ENCODE measurements at regions not wholly inside any gene's neighbourhood (a gene's known extent, or its start where the extent isn't known, plus 50 kb on each side); places are given as distances from the start of the nearest gene placed in this dataset.
A peak's percentile ranks its signal among the peaks of the same experiment; 100 is the strongest.
"Not testable (repeated sequence)": the region's sequence is repeated elsewhere in the genome, so short reads cannot be mapped to it uniquely, and the experiment has no call there.

DNA sequence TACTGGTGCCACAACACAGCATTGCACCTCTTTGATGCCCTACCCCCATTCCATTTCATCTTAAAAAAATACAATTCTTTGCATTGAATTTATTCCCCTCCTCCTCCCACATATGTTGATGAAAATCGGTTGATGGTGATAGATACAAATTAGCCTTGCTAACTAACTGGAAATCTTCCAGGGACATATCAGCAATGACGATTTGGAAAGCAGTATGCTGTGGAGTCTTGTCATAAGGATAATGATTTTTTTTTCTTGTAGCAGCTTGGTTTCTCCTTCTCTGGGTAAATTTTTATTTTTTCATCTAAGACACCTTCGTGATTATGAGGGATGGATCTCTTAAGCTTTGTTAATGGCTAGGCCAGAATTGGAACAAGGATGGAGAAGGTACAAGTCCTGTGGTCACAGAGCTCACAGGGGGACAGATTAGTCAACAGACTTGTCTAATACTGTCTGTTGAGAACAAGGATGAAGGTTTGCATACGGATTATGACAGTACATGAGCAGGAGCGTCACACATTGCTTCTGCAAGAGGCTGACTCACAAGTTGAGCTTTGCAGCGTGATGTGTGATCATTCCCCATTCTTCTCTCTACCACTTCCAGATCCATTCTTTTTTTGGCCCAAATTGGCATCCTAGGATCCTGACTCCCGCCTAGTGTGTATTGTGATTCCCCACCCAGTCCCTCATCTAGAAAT is 233.1 kb upstream of the FERMT1 start:
- no peaks in the 10 kb centered on the region for H3K9me3 ChIP-seq (ENCODE audit: control insufficient read depth, low read length)
- H3K27ac ChIP-seq (ENCODE audit: low read length): no peak overlapping the region
- no peak overlapping the region for H3K4me3 ChIP-seq (ENCODE audit: low read length)
- intact Hi-C loops (cut with DNase I): no loop called here
- ATAC-seq (no peak), DNase-seq (no peak)
- no peaks in the 10 kb centered on the region for H3K27me3 ChIP-seq (ENCODE audit: control insufficient read depth, insufficient read depth)
- WGBS: 81% methylated on average over 7 of the region's 7 CpGs
- no peaks in the 10 kb centered on the region for H3K4me1 ChIP-seq (ENCODE audit: control insufficient read depth, insufficient read depth, low read length)

DNA sequence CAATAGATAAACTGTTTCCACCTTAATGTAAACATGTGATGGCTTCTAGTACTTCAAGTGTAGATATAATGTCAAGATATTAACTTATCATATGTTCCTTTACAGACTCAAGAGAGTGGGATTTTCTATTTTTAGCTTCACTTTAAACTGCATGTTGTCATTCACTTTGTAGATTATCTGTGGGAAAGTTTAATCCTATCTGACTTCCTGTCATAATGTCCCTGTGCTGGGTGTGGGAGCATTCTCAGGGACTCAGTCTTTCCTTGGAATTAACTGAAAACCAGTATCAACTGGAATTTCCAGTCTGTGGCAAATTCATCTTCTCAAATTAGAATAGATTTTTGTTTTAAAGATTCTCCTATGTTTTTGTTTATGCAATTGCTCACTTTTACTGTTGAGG is 226.1 kb upstream of the FERMT1 start:
- ATAC-seq: peak in 1 of 2 donors; percentile 45
- H3K27ac ChIP-seq (ENCODE audit: low read length): no peak overlapping the region
- no peaks in the 10 kb centered on the region for H3K27me3 ChIP-seq (ENCODE audit: control insufficient read depth, insufficient read depth)
- intact Hi-C loops (cut with DNase I): no loop called here
- H3K9me3 ChIP-seq (ENCODE audit: control insufficient read depth, low read length): no peaks in the 10 kb centered on the region
- H3K4me3 ChIP-seq (ENCODE audit: low read length): no peak overlapping the region
- no peaks in the 10 kb centered on the region for H3K4me1 ChIP-seq (ENCODE audit: control insufficient read depth, insufficient read depth, low read length)
- no peak for DNase-seq

DNA sequence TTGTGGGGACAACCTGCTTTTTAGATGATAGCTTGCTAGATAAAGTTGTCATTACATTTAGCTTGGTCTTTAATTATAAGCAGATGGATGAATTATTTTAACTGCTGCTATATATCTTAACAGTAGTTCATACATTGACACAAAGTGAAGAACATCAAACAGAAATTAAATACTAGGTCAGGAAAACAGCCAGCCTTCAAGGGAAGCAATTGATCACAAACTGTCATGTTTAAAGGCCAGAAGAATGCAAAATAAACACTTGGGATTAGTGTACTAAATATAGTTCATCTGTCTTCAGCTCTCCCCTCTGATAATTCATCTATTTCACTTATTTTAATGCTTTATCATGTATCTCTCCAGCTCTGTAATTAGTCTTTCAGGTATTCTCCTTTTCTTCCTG is 225.1 kb upstream of the FERMT1 start:
- H3K27me3 ChIP-seq (ENCODE audit: control insufficient read depth, insufficient read depth): no peaks in the 10 kb centered on the region
- ATAC-seq (no peak), DNase-seq (no peak)
- no peaks in the 10 kb centered on the region for H3K4me1 ChIP-seq (ENCODE audit: control insufficient read depth, insufficient read depth, low read length)
- H3K27ac ChIP-seq (ENCODE audit: low read length): no peak overlapping the region
- no peak overlapping the region for H3K4me3 ChIP-seq (ENCODE audit: low read length)
- no peaks in the 10 kb centered on the region for H3K9me3 ChIP-seq (ENCODE audit: control insufficient read depth, low read length)
- intact Hi-C loops (cut with DNase I): no loop called here

DNA sequence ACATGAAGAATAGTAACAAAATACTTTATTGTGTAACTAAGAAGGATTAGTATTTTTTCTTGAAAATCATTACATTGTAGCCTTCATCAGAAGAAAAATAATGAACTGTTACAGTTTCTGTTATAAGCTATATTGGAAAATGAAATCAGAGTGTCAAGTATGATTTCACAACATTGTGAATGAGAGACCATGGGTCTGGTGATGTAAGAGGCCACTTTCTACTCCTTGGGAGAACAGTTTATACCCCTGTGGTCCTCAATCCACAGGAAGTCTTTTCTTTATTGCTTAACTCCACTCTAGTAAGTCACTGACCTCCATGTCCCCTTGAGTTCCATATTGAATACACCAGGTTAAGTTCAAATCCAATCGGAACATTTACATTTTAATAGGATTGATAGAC is 218.7 kb upstream of the FERMT1 start:
- H3K9me3 ChIP-seq (ENCODE audit: control insufficient read depth, low read length): no peaks in the 10 kb centered on the region
- H3K4me1 ChIP-seq (ENCODE audit: control insufficient read depth, insufficient read depth, low read length): no peaks in the 10 kb centered on the region
- ATAC-seq (no peak), DNase-seq (no peak)
- H3K27ac ChIP-seq (ENCODE audit: low read length): no peak overlapping the region
- no peak overlapping the region for H3K4me3 ChIP-seq (ENCODE audit: low read length)
- H3K27me3 ChIP-seq (ENCODE audit: control insufficient read depth, insufficient read depth): no peaks in the 10 kb centered on the region
- WGBS: 99% methylated on average over 1 of the region's 1 CpG
- intact Hi-C loops (cut with DNase I): no loop called here

DNA sequence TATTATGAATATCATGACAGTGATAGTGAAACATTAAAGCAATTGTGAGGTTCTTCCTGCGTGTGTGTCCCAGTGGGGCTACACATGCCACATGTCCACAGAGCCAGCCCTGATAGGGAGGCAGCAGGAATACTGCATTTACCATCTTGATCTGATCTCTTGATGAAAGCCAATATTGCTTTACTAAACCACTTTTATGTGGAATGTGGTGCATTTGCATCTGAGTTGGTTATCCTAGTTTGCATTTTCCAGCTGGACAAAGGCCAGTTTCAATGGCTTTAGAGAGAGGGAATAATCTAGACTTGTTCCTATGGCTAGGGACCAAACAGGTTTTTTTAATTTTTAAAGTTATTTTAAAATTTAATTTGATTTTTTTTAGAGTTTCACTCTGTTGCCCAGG is 216.3 kb upstream of the FERMT1 start:
- Histone ChIP-seq H3K4me3 (ENCODE audit: low read length) (no peak overlapping the region), H3K27ac (ENCODE audit: low read length) (no peak overlapping the region), H3K27me3 (ENCODE audit: control insufficient read depth, insufficient read depth) (no peaks in the 10 kb centered on the region), H3K9me3 (ENCODE audit: control insufficient read depth, low read length) (no peaks in the 10 kb centered on the region), H3K4me1 (ENCODE audit: control insufficient read depth, insufficient read depth, low read length) (no peaks in the 10 kb centered on the region)
- WGBS: 84% methylated on average over 1 of the region's 1 CpG
- intact Hi-C loops (cut with DNase I): no loop called here
- ATAC-seq (no peak), DNase-seq (no peak)

DNA sequence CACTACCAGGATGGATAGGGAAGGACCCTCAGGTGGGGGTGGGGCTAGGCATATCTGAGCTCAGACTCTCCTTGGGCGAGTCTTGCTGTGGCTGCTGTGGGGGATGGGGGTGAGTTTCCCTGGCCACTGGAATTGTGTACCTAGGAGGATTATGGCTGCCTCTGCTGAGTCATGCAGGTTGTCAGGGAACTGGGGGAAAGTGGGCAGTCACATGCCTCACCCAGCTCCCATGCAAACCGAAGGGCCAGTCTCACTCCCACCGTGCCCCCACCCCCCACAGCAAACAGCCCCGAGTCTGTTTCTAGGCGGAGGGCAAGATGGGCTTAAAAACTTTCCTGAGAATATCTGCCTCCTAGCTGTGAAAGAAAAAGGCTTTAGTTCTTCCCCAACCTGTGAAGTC is 210.3 kb upstream of the FERMT1 start:
- Histone ChIP-seq H3K4me3 (ENCODE audit: low read length) (no peak overlapping the region), H3K27me3 (ENCODE audit: control insufficient read depth, insufficient read depth) (no peaks in the 10 kb centered on the region), H3K27ac (ENCODE audit: low read length) (no peak overlapping the region), H3K4me1 (ENCODE audit: control insufficient read depth, insufficient read depth, low read length) (no peaks in the 10 kb centered on the region), H3K9me3 (ENCODE audit: control insufficient read depth, low read length) (no peaks in the 10 kb centered on the region)
- DNase-seq (no peak), ATAC-seq (no peak)
- intact Hi-C loops (cut with DNase I): no loop called here
- WGBS: 87% methylated on average over 5 of the region's 5 CpGs

DNA sequence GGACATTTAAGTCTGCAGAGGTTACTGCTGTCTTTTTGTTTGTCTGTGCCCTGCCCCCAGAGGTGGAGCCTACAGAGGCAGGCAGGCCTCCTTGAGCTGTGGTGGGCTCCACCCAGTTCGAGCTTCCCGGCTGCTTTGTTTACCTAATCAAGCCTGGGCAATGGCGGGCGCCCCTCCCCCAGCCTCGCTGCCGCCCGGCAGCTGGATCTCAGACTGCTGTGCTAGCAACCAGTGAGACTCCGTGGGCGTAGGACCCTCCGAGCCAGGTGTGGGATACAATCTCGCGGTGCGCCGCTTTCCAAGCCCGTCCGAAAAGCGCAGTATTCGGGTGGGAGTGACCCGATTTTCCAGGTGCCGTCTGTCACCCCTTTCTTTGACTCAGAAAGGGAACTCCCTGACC is 198.4 kb upstream of the FERMT1 start:
- H3K9me3 ChIP-seq (ENCODE audit: control insufficient read depth, low read length); intact Hi-C loops (cut with DNase I); H3K4me1 ChIP-seq (ENCODE audit: control insufficient read depth, insufficient read depth, low read length); ATAC-seq; H3K4me3 ChIP-seq (ENCODE audit: low read length); H3K27ac ChIP-seq (ENCODE audit: low read length); H3K27me3 ChIP-seq (ENCODE audit: control insufficient read depth, insufficient read depth): not testable (repeated sequence)
- WGBS: 70% methylated on average over 9 of the region's 20 CpGs
- DNase-seq: peak in 1 of 3 donors; percentile 11

DNA sequence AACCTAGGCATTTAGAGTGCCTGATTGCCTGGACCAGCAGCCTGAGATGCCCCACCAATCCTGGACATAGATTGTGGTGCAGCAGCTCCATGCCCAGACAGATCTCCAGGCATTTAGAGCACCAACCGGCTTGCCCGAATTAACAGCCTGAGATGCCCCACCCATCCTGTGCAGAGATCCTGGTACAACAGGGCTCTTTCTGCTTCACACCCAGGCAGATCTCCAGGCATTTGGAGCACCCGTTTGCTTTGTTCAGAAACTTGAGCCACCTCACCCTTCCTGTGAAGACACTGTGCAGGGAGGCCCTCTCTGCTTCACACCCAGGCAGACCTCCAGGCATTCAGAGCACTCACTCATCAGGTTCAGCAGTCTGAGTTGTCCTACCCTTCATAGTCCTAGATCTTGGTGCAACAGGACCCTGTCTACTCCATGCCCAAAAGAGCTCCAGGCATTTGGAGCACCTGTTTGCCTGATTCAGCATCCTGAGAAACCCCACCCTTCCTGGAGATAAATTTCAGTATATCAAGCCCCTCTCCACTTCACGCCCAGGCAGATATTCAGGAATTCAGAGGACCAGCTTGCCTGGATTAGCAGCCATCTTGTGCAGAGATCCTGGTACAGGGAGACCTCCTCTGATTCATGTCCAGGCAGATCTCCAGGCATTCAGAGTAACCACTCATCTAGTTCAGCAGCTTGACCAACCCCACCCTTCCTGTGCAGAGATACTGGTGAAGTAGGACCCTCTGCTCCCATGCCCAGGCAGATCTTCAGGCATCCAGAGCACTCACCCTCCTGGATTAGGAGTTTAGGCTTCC is 189.2 kb upstream of the FERMT1 start:
- 88% methylated on average over 4 of the region's 4 CpGs for WGBS

DNA sequence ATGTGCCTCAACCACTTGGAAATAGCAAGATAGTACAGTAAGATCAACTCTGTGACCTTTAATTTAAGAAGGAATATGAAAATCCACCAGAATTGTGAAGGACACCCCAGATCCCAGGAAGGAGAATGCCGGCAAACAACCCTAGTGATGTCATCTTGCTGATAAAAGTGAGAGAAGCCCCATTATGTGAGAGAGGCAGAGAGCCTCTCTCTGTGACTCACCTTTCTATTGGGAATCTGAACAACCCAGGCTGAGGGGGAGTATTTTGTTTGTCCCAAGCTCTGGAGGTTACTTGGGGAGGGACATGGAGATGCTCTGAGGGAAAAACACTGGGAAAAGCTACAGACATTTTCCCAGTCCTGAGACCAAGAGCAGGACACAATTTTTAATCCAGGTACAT is 188.3 kb upstream of the FERMT1 start:
- 53% methylated on average over 1 of the region's 1 CpG for WGBS
- intact Hi-C loops (cut with DNase I): no loop called here
- no peaks in the 10 kb centered on the region for H3K9me3 ChIP-seq (ENCODE audit: control insufficient read depth, low read length)
- no peak overlapping the region for H3K4me3 ChIP-seq (ENCODE audit: low read length)
- H3K4me1 ChIP-seq (ENCODE audit: control insufficient read depth, insufficient read depth, low read length): no peaks in the 10 kb centered on the region
- H3K27me3 ChIP-seq (ENCODE audit: control insufficient read depth, insufficient read depth): no peaks in the 10 kb centered on the region
- DNase-seq: no peak
- H3K27ac ChIP-seq (ENCODE audit: low read length): no peak overlapping the region
- ATAC-seq: no peak

More for the DNA sequence above, 189.2 kb upstream of the FERMT1 start:
- no peak overlapping the region for H3K27ac ChIP-seq (ENCODE audit: low read length)
- no peaks in the 10 kb centered on the region for H3K4me1 ChIP-seq (ENCODE audit: control insufficient read depth, insufficient read depth, low read length)
- H3K4me3 ChIP-seq (ENCODE audit: low read length): no peak overlapping the region
- intact Hi-C loops (cut with DNase I): no loop called here
- ATAC-seq (no peak), DNase-seq (no peak)
- H3K27me3 ChIP-seq (ENCODE audit: control insufficient read depth, insufficient read depth): no peaks in the 10 kb centered on the region
- H3K9me3 ChIP-seq (ENCODE audit: control insufficient read depth, low read length): no peaks in the 10 kb centered on the region

DNA sequence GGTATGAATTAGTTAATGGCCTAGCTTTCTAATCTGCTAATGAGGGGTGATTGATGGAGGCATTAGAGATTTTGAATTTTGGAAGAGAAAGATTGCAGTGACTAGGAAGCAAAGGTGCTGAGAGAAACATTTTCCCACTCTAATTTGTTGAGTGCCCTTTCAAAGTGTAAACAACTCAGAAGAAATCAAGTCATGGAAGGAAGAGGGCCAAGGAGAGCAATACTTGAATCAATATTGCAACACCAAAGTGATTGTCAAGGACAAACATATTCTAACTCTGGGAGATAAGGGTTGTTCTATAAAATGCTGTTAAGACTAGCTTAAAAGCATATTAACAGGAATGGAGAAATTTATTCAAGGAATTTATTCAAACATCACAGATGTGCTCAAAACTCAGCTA is 182.7 kb upstream of the FERMT1 start:
- H3K4me3 ChIP-seq (ENCODE audit: low read length): no peak overlapping the region
- no peak overlapping the region for H3K27ac ChIP-seq (ENCODE audit: low read length)
- H3K27me3 ChIP-seq (ENCODE audit: control insufficient read depth, insufficient read depth): no peaks in the 10 kb centered on the region
- intact Hi-C loops (cut with DNase I): no loop called here
- DNase-seq (no peak), ATAC-seq (no peak)
- H3K9me3 ChIP-seq (ENCODE audit: control insufficient read depth, low read length): no peaks in the 10 kb centered on the region
- no peaks in the 10 kb centered on the region for H3K4me1 ChIP-seq (ENCODE audit: control insufficient read depth, insufficient read depth, low read length)

DNA sequence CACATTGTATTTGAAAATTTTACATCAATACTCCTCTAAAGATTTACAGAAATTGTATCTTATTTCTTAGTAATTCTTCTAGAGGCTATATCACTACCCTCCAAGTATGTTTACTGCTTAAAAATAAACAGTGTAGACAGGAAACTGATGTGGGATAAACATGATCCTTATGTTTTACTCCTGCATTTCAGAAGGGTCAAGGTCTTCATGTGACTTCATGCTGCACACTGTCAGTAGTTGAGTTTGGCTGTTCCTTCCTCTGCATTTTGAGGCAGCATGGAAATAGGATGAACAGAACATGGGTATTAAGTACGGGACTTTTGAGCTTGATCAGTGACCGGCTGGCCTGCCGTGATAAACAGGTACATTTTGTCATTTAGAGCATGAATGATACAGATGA is 179.2 kb upstream of the FERMT1 start:
- ATAC-seq (no peak), DNase-seq (no peak)
- Histone ChIP-seq H3K4me1 (ENCODE audit: control insufficient read depth, insufficient read depth, low read length) (no peaks in the 10 kb centered on the region), H3K27ac (ENCODE audit: low read length) (no peak overlapping the region), H3K27me3 (ENCODE audit: control insufficient read depth, insufficient read depth) (no peaks in the 10 kb centered on the region), H3K4me3 (ENCODE audit: low read length) (no peak overlapping the region), H3K9me3 (ENCODE audit: control insufficient read depth, low read length) (no peaks in the 10 kb centered on the region)
- WGBS: 65% methylated on average over 3 of the region's 3 CpGs
- intact Hi-C loops (cut with DNase I): no loop called here

Data from right cardiac atrium (tissue), 5 donors.